ENCODE measurements at regions not wholly inside any gene's neighbourhood (a gene's known extent, or its start where the extent isn't known, plus 50 kb on each side); places are given as distances from the start of the nearest gene placed in this dataset.

- TF ChIP-seq POLR2AphosphoS5 (IDR thresholded peaks at IDR 0.05; ENCODE audit: low read depth, low read length) = no peak
- no peak for TF ChIP-seq TAF1 (IDR thresholded peaks at IDR 0.05; ENCODE audit: borderline replicate concordance, low read depth, low read length)
- no peak for TF ChIP-seq POLR2A (IDR thresholded peaks at IDR 0.05; ENCODE audit: low read depth, low read length)
Observed at GRCh38 chr1:56284928-56285327, 294.4 kb downstream of the PLPP3 start.
